Stomach (tissue), 4 donors: ENCODE measurements at regions not wholly inside any gene's neighbourhood (a gene's known extent, or its start where the extent isn't known, plus 50 kb on each side); places are given as distances from the start of the nearest gene placed in this dataset.

Experiments used
- CTCF ChIP-seq, 7 experiments: fragments of 450-650 bp in 4 of 7; fragments of 200-600 bp in 3 of 7; sonication (generic) in 3 of 7; IDR thresholded peaks; one replicate each; pipeline ENCODE4 v1.5.1; 2016 to 2019; ENCODE audit warnings: antibody characterized with exemption in 7 of 7, control low read depth in 2 of 7, mild to moderate bottlenecking in 1 of 7
- EP300 ChIP-seq: sonication (generic); formaldehyde crosslinking; IDR thresholded peaks from one replicate; pipeline ENCODE4 v1.6.1; 2017; ENCODE audit warnings: antibody characterized with exemption
- POLR2A ChIP-seq, 4 donors: fragments of 450-650 bp; IDR thresholded peaks; one replicate each; pipeline ENCODE4 v1.6.1; 2016; ENCODE audit warnings: antibody characterized with exemption in 4 of 4, control low read depth in 2 of 4, mild to moderate bottlenecking in 1 of 4, moderate library complexity in 1 of 4
- POLR2AphosphoS5 ChIP-seq, 3 donors: sonication (generic); formaldehyde crosslinking; IDR thresholded peaks; one replicate each; pipeline ENCODE4 v1.6.1; 2016; ENCODE audit warnings: antibody characterized with exemption in 3 of 3

- TF ChIP-seq CTCF (IDR thresholded peaks at IDR 0.05), result no peak
- TF ChIP-seq POLR2A (IDR thresholded peaks at IDR 0.05), result no peak
- TF ChIP-seq EP300, result no peak
- no peak for TF ChIP-seq POLR2AphosphoS5 (IDR thresholded peaks at IDR 0.05)
These were observed 1360.8 kb upstream of the C9orf72 start for GRCh38 chr9:28934111-28934510.
